Astrocyte (in vitro differentiated cells and primary cell): ENCODE measurements at regions not wholly inside any gene's neighbourhood (a gene's known extent, or its start where the extent isn't known, plus 50 kb on each side); places are given as distances from the start of the nearest gene placed in this dataset.

Source experiments
- DNase-seq: peaks from one replicate; pipeline ENCODE4 v3.0.0-alpha.2; 2010; ENCODE audit warnings: low read depth
- FAIRE-seq: peaks from 2 replicates; lab custom pipeline; 2011; peaks lifted over from hg19 to GRCh38; lab: Jason Lieb, UNC
- H2AFZ ChIP-seq: 2 replicates; pipeline ENCODE4 v1.6.0; 2012; ENCODE audit warnings: low read depth, low read length, inconsistent platforms
- H3K27ac ChIP-seq: 2 replicates; pipeline ENCODE4 v1.5.1; 2011; ENCODE audit warnings: low read depth, low read length, inconsistent platforms
- H3K27me3 ChIP-seq: 2 replicates; pipeline ENCODE4 v1.6.0; 2011; ENCODE audit warnings: low read length, inconsistent platforms; ENCODE audit not compliant: insufficient read depth
- H3K36me3 ChIP-seq: 2 replicates; pipeline ENCODE4 v1.5.1; 2011; ENCODE audit warnings: low read length, inconsistent platforms; ENCODE audit not compliant: insufficient read depth
- H3K4me1 ChIP-seq: 2 replicates; pipeline ENCODE4 v1.5.1; 2011; ENCODE audit warnings: low read length, inconsistent platforms; ENCODE audit not compliant: insufficient read depth
- H3K4me2 ChIP-seq: 2 replicates; pipeline ENCODE4 v1.6.0; 2012; ENCODE audit warnings: low read length, inconsistent platforms
- H3K4me3 ChIP-seq: 2 replicates; pipeline ENCODE4 v1.5.1; 2011; ENCODE audit warnings: low read depth, mild to moderate bottlenecking, low read length, inconsistent platforms; ENCODE audit not compliant: insufficient read depth
- H3K79me2 ChIP-seq: 2 replicates; pipeline ENCODE4 v1.6.0; 2012; ENCODE audit warnings: mild to moderate bottlenecking, low read length, inconsistent platforms; ENCODE audit not compliant: insufficient read depth
- H3K9ac ChIP-seq: 2 replicates; pipeline ENCODE4 v1.6.0; 2012; ENCODE audit warnings: mild to moderate bottlenecking, low read length, inconsistent platforms
- H3K9me3 ChIP-seq: 2 replicates; pipeline ENCODE4 v1.5.1; 2012; ENCODE audit warnings: low read depth, mild to moderate bottlenecking, low read length, inconsistent platforms; ENCODE audit not compliant: insufficient read depth
- H4K20me1 ChIP-seq: 2 replicates; pipeline ENCODE4 v1.6.0; 2012; ENCODE audit warnings: low read length, inconsistent platforms; ENCODE audit not compliant: insufficient read depth
- H3K27ac Mint-ChIP-seq: one replicate; pipeline ENCODE4 v1.8.0; 2021; ENCODE audit warnings: mild to moderate bottlenecking, mixed read lengths; ENCODE audit not compliant: unreplicated experiment
- H3K27me3 Mint-ChIP-seq: one replicate; pipeline ENCODE4 v1.8.0; 2021; ENCODE audit warnings: low read depth, mixed read lengths; ENCODE audit not compliant: unreplicated experiment
- H3K36me3 Mint-ChIP-seq: one replicate; pipeline ENCODE4 v1.8.0; 2021; ENCODE audit warnings: low read depth, mixed read lengths; ENCODE audit not compliant: unreplicated experiment
- H3K4me1 Mint-ChIP-seq: one replicate; pipeline ENCODE4 v1.8.0; 2021; ENCODE audit warnings: low read depth, mixed read lengths; ENCODE audit not compliant: unreplicated experiment
- H3K4me3 Mint-ChIP-seq: one replicate; pipeline ENCODE4 v1.8.0; 2021; ENCODE audit warnings: mild to moderate bottlenecking, moderate library complexity, mixed read lengths; ENCODE audit not compliant: unreplicated experiment
- H3K9me3 Mint-ChIP-seq: one replicate; pipeline ENCODE4 v1.8.0; 2021; ENCODE audit warnings: mild to moderate bottlenecking, mixed read lengths; ENCODE audit not compliant: unreplicated experiment
- CTCF ChIP-seq: IDR thresholded peaks from 2 replicates; pipeline ENCODE4 v1.5.1; 2011; ENCODE audit warnings: low read depth, mild to moderate bottlenecking, inconsistent platforms, low read length, moderate library complexity; ENCODE audit not compliant: insufficient read depth
- EZH2 ChIP-seq: IDR thresholded peaks from 2 replicates; pipeline ENCODE4 v1.6.1; 2012; ENCODE audit warnings: mild to moderate bottlenecking, low read length, inconsistent platforms; ENCODE audit not compliant: insufficient read depth

GRCh38 chr3:157820157-157820517 is 286.1 kb downstream of the SHOX2 start:
- Mint-ChIP-seq H3K27ac (no peak overlapping the region), H3K4me3 (no peak overlapping the region), H3K27me3 (no peaks in the 10 kb centered on the region), H3K4me1 (no peaks in the 10 kb centered on the region), H3K9me3 (peaks cover 2% of the 10 kb centered on the region), H3K36me3 (no peaks in the 10 kb centered on the region)
- Histone ChIP-seq H3K9me3 (no peaks in the 10 kb centered on the region), H3K4me1 (no peaks in the 10 kb centered on the region), H3K79me2 (no peaks in the 10 kb centered on the region), H2AFZ (no peak overlapping the region), H4K20me1 (no peaks in the 10 kb centered on the region), H3K27ac (no peak overlapping the region), H3K36me3 (no peaks in the 10 kb centered on the region), H3K27me3 (peaks cover 2% of the 10 kb centered on the region), H3K4me2 (no peak overlapping the region), H3K4me3 (no peak overlapping the region), H3K9ac (no peak overlapping the region)
- no peak for TF ChIP-seq EZH2
- DNase-seq (no peak), FAIRE-seq (no peak)

- no peak for FAIRE-seq
- no peaks in the 10 kb centered on the region for H3K4me1 Mint-ChIP-seq
- Histone ChIP-seq H3K4me3 (no peak overlapping the region), H4K20me1 (no peaks in the 10 kb centered on the region), H3K79me2 (no peaks in the 10 kb centered on the region), H3K9ac (no peak overlapping the region), H2AFZ (no peak overlapping the region), H3K4me1 (no peaks in the 10 kb centered on the region), H3K27ac (no peak overlapping the region), H3K9me3 (no peaks in the 10 kb centered on the region), H3K4me2 (no peak overlapping the region), H3K27me3 (peaks cover 2% of the 10 kb centered on the region), H3K36me3 (no peaks in the 10 kb centered on the region)
- H3K4me3 Mint-ChIP-seq, result no peak overlapping the region
- TF ChIP-seq EZH2, result no peak
- TF ChIP-seq CTCF, result no peak
- H3K9me3 Mint-ChIP-seq, result peaks cover 2% of the 10 kb centered on the region
- no peak for DNase-seq
- H3K36me3 Mint-ChIP-seq, result no peaks in the 10 kb centered on the region
- no peak overlapping the region for H3K27ac Mint-ChIP-seq
- H3K27me3 Mint-ChIP-seq, result no peaks in the 10 kb centered on the region
Measured at GRCh38 chr3:157819270-157820156, 286.7 kb downstream of the SHOX2 start.

DNA sequence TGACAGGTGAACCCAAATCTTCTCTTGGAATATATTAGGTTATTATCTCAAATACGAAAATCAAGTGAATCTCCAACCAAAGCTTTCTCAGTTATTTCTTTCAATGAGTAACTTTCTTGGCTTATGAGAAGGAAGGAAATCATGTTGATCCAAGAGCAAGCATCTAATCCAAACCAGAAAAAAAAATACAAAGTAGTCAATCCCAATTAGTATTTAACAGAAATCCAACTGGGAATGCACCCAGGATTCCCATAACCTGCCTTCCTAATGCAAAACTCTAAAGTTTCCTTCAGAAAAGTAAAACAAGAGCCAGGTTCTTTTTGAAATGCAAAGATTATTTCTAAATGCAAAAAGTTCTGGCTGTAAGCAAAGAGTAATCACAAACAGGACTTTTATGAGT is 289.3 kb downstream of the SHOX2 start:
- no peak overlapping the region for H3K27ac Mint-ChIP-seq

More for the DNA sequence above, 289.3 kb downstream of the SHOX2 start:
- H3K79me2 ChIP-seq, result no peaks in the 10 kb centered on the region
- peaks cover 2% of the 10 kb centered on the region for H3K27me3 ChIP-seq
- no peak overlapping the region for H2AFZ ChIP-seq
- Mint-ChIP-seq H3K36me3 (no peaks in the 10 kb centered on the region), H3K9me3 (peaks cover 2% of the 10 kb centered on the region), H3K4me1 (no peaks in the 10 kb centered on the region), H3K27me3 (no peaks in the 10 kb centered on the region), H3K4me3 (no peak overlapping the region)
- no peaks in the 10 kb centered on the region for H3K9me3 ChIP-seq
- H3K27ac ChIP-seq, result no peak overlapping the region
- H3K4me3 ChIP-seq, result no peak overlapping the region
- H3K36me3 ChIP-seq, result no peaks in the 10 kb centered on the region
- no peak overlapping the region for H3K9ac ChIP-seq
- H3K4me1 ChIP-seq, result no peaks in the 10 kb centered on the region
- no peaks in the 10 kb centered on the region for H4K20me1 ChIP-seq
- TF ChIP-seq EZH2 (no peak), CTCF (no peak)
- no peak overlapping the region for H3K4me2 ChIP-seq
- FAIRE-seq (no peak), DNase-seq (no peak)
